Breast epithelium (tissue), 4 donors: ENCODE measurements at regions not wholly inside any gene's neighbourhood (a gene's known extent, or its start where the extent isn't known, plus 50 kb on each side); places are given as distances from the start of the nearest gene placed in this dataset.
"Not testable (repeated sequence)": the region's sequence is repeated elsewhere in the genome, so short reads cannot be mapped to it uniquely, and the experiment has no call there.

Source experiments
- DNase-seq, 2 donors: peaks; one replicate each; pipeline ENCODE4 v3.0.0-alpha.2; 2019; ENCODE audit warnings: low spot score in 2 of 2
- H3K27ac ChIP-seq, 2 donors: fragments of 200-600 bp; sonication (generic) in 1 of 2; one replicate each; pipeline ENCODE4 v1.5.1; 2016 to 2019; ENCODE audit warnings: mild to moderate bottlenecking in 1 of 2
- H3K27me3 ChIP-seq, 2 donors: fragments of 200-600 bp; sonication (generic) in 1 of 2; one replicate each; pipeline versions ENCODE4 v1.5.1 to v1.6.0; 2017 to 2019; ENCODE audit warnings: control low read depth in 1 of 2, mild to moderate bottlenecking in 1 of 2
- H3K36me3 ChIP-seq: fragments of 200-600 bp; one replicate; pipeline ENCODE4 v1.5.1; 2019
- H3K4me1 ChIP-seq, 2 donors: fragments of 200-600 bp; sonication (generic); one replicate each; pipeline ENCODE4 v1.5.1; 2016 to 2019; ENCODE audit warnings: control low read depth in 1 of 2
- H3K4me3 ChIP-seq, 3 donors: fragments of 200-600 bp; sonication (generic); 1 replicate in 2 of 3; 2 replicates in 1 of 3; pipeline ENCODE4 v1.5.1; 2016 to 2019; ENCODE audit warnings: mild to moderate bottlenecking in 3 of 3, moderate library complexity in 2 of 3
- H3K9me3 ChIP-seq, 2 donors: fragments of 200-600 bp; sonication (generic) in 1 of 2; one replicate each; pipeline ENCODE4 v1.5.1; 2016 to 2019; ENCODE audit warnings: control low read depth in 1 of 2
- CTCF ChIP-seq, 3 donors: fragments of 450-650 bp; IDR thresholded peaks; one replicate each; pipeline ENCODE4 v1.5.1; 2016 to 2017; ENCODE audit warnings: antibody characterized with exemption in 3 of 3, mild to moderate bottlenecking in 3 of 3, moderate library complexity in 3 of 3
- POLR2A ChIP-seq: fragments of 450-650 bp; IDR thresholded peaks from one replicate; pipeline ENCODE4 v1.6.1; 2016; ENCODE audit warnings: antibody characterized with exemption, mild to moderate bottlenecking, moderate library complexity
- POLR2AphosphoS5 ChIP-seq, 3 donors: sonication (generic); formaldehyde crosslinking; IDR thresholded peaks; one replicate each; pipeline ENCODE4 v1.6.1; 2017; ENCODE audit warnings: antibody characterized with exemption in 3 of 3
- intact Hi-C: fragments of 100-400 bp; cut with DNase I; formaldehyde crosslinking; loops from one replicate; pipeline ENCODE4 v1.15.1; 2023; ENCODE audit warnings: low total_unique reads

- no peak for TF ChIP-seq POLR2AphosphoS5 (IDR thresholded peaks at IDR 0.05)
- no peak for TF ChIP-seq CTCF (IDR thresholded peaks at IDR 0.05)
- TF ChIP-seq POLR2A: no peak
- DNase-seq: no peak
- Histone ChIP-seq H3K9me3 (no peaks in the 10 kb centered on the region), H3K4me1 (no peaks in the 10 kb centered on the region), H3K27ac (no peak overlapping the region), H3K27me3 (no peaks in the 10 kb centered on the region), H3K36me3 (no peaks in the 10 kb centered on the region), H3K4me3 (no peak overlapping the region)
- intact Hi-C loops: no loop called here
Measured at GRCh38 chr9:7636838-7637467, 162.6 kb downstream of the DMAC1 start.

- no peak overlapping the region for H3K4me3 ChIP-seq
- H3K4me1 ChIP-seq: no peaks in the 10 kb centered on the region
- DNase-seq: no peak
- TF ChIP-seq POLR2AphosphoS5 (IDR thresholded peaks at IDR 0.05): no peak
- TF ChIP-seq POLR2A: no peak
- no peak for TF ChIP-seq CTCF (IDR thresholded peaks at IDR 0.05)
- intact Hi-C loops: no loop called here
- H3K36me3 ChIP-seq: no peaks in the 10 kb centered on the region
- no peaks in the 10 kb centered on the region for H3K9me3 ChIP-seq
- no peak overlapping the region for H3K27ac ChIP-seq
- H3K27me3 ChIP-seq: no peaks in the 10 kb centered on the region
Measured at GRCh38 chr9:7636309-7636708, 163.3 kb downstream of the DMAC1 start.

- H3K27me3 ChIP-seq, intact Hi-C loops, H3K9me3 ChIP-seq, H3K36me3 ChIP-seq, H3K27ac ChIP-seq, DNase-seq, H3K4me1 ChIP-seq, H3K4me3 ChIP-seq: not testable (repeated sequence)
Measured at GRCh38 chr9:7626571-7627029, 173.0 kb downstream of the DMAC1 start.

GRCh38 chr9:7622481-7622880 lies 177.1 kb downstream of the DMAC1 start:
- Histone ChIP-seq H3K4me3 (no peak overlapping the region), H3K9me3 (no peaks in the 10 kb centered on the region), H3K4me1 (no peaks in the 10 kb centered on the region), H3K36me3 (no peaks in the 10 kb centered on the region), H3K27me3 (no peaks in the 10 kb centered on the region), H3K27ac (no peak overlapping the region)
- DNase-seq: no peak
- TF ChIP-seq CTCF (IDR thresholded peaks at IDR 0.05): no peak
- TF ChIP-seq POLR2AphosphoS5 (IDR thresholded peaks at IDR 0.05): no peak
- no peak for TF ChIP-seq POLR2A
- intact Hi-C loops: no loop called here

- Histone ChIP-seq H3K36me3 (no peaks in the 10 kb centered on the region), H3K4me3 (no peak overlapping the region), H3K27ac (no peak overlapping the region), H3K27me3 (no peaks in the 10 kb centered on the region), H3K9me3 (no peaks in the 10 kb centered on the region), H3K4me1 (no peaks in the 10 kb centered on the region)
- intact Hi-C loops: no loop called here
- no peak for DNase-seq
- no peak for TF ChIP-seq POLR2AphosphoS5 (IDR thresholded peaks at IDR 0.05)
Measured at GRCh38 chr9:7615344-7615743, 184.2 kb downstream of the DMAC1 start.

- no peaks in the 10 kb centered on the region for H3K9me3 ChIP-seq
- H3K4me3 ChIP-seq: no peak overlapping the region
- H3K27ac ChIP-seq: no peak overlapping the region
- H3K36me3 ChIP-seq: no peaks in the 10 kb centered on the region
- intact Hi-C loops: no loop called here
- DNase-seq: no peak
- H3K4me1 ChIP-seq: no peaks in the 10 kb centered on the region
- H3K27me3 ChIP-seq: no peaks in the 10 kb centered on the region
- TF ChIP-seq CTCF (IDR thresholded peaks at IDR 0.05) (no peak), POLR2A (no peak)
Measured at GRCh38 chr9:7613931-7614330, 185.6 kb downstream of the DMAC1 start.
